Stomach (tissue), 8 donors: ENCODE measurements at regions not wholly inside any gene's neighbourhood (a gene's known extent, or its start where the extent isn't known, plus 50 kb on each side); places are given as distances from the start of the nearest gene placed in this dataset.

Experiments
- DNase-seq, 2 donors: peaks; one replicate each; pipeline versions ENCODE4 v3.0.0 to v3.0.0-alpha.2; 2013 to 2019
- H3K27ac ChIP-seq, 5 donors: fragments of 200-600 bp in 4 of 5; sonication (generic) in 4 of 5; one replicate each; pipeline ENCODE4 v1.5.1; 2013 to 2019; ENCODE audit warnings: mild to moderate bottlenecking in 1 of 5, moderate library complexity in 1 of 5
- H3K27me3 ChIP-seq, 3 donors: fragments of 200-600 bp; sonication (generic); one replicate each; pipeline ENCODE4 v1.5.1; 2017 to 2019; ENCODE audit warnings: mixed run types in 1 of 3
- H3K36me3 ChIP-seq, 4 donors: fragments of 200-600 bp; sonication (generic); 1 replicate in 3 of 4; 2 replicates in 1 of 4; pipeline ENCODE4 v1.5.1; 2016 to 2019
- H3K4me1 ChIP-seq, 4 donors: fragments of 200-600 bp; sonication (generic); one replicate each; pipeline ENCODE4 v1.5.1; 2016 to 2019
- H3K4me3 ChIP-seq, 4 donors: fragments of 200-600 bp; sonication (generic) in 3 of 4; one replicate each; pipeline ENCODE4 v1.5.1; 2016 to 2019; ENCODE audit warnings: mild to moderate bottlenecking in 1 of 4
- H3K9me3 ChIP-seq, 4 donors: fragments of 200-600 bp; sonication (generic); one replicate each; pipeline ENCODE4 v1.5.1; 2016 to 2019
- CTCF ChIP-seq, 7 experiments: fragments of 450-650 bp in 4 of 7; fragments of 200-600 bp in 3 of 7; sonication (generic) in 3 of 7; IDR thresholded peaks; one replicate each; pipeline ENCODE4 v1.5.1; 2016 to 2019; ENCODE audit warnings: antibody characterized with exemption in 7 of 7, control low read depth in 2 of 7, mild to moderate bottlenecking in 1 of 7
- EP300 ChIP-seq: sonication (generic); formaldehyde crosslinking; IDR thresholded peaks from one replicate; pipeline ENCODE4 v1.6.1; 2017; ENCODE audit warnings: antibody characterized with exemption
- POLR2A ChIP-seq, 4 donors: fragments of 450-650 bp; IDR thresholded peaks; one replicate each; pipeline ENCODE4 v1.6.1; 2016; ENCODE audit warnings: antibody characterized with exemption in 4 of 4, control low read depth in 2 of 4, mild to moderate bottlenecking in 1 of 4, moderate library complexity in 1 of 4
- POLR2AphosphoS5 ChIP-seq, 3 donors: sonication (generic); formaldehyde crosslinking; IDR thresholded peaks; one replicate each; pipeline ENCODE4 v1.6.1; 2016; ENCODE audit warnings: antibody characterized with exemption in 3 of 3
- WGBS, 5 donors: extraction: QIAGEN DNeasy Blood & Tissue Kit in 3 of 5; methylation state at CpG; one replicate each; pipeline versions ENCODE4 v1.1.5 to v1.1.7; 2013 to 2018; 5-methylcytosine and 5-hydroxymethylcytosine counted together
- intact Hi-C: fragments of 100-400 bp; cut with DNase I; formaldehyde crosslinking; loops from one replicate; pipeline ENCODE4 v1.15.1; 2023; ENCODE audit warnings: low total_unique reads
- donor health status: healthy with polysubstance abuse.
- donor health status: Bipolar disorder and iron deficiency.
- donor health status: healthy.

- Histone ChIP-seq H3K9me3 (no peaks in the 10 kb centered on the region), H3K4me3 (no peak overlapping the region), H3K27ac (no peak overlapping the region), H3K27me3 (peaks cover 0 to 30% (median 8%) of the 10 kb centered on the region in 3 donors), H3K36me3 (no peaks in the 10 kb centered on the region), H3K4me1 (peaks cover 0 to 4% (median 0%) of the 10 kb centered on the region in 4 donors)
- TF ChIP-seq EP300, result no peak
- no peak for TF ChIP-seq CTCF (IDR thresholded peaks at IDR 0.05)
- TF ChIP-seq POLR2A (IDR thresholded peaks at IDR 0.05), result no peak
- TF ChIP-seq POLR2AphosphoS5 (IDR thresholded peaks at IDR 0.05), result no peak
- intact Hi-C loops, result no loop called here
- no peak for DNase-seq
- 41 to 91% (median 76%) methylated on average over 2 of the region's 2 CpGs for WGBS, 5 donors
Measured at GRCh38 chr13:99126821-99127220, 73.8 kb upstream of the UBAC2 start.

- no peak for DNase-seq
- H3K9me3 ChIP-seq, result no peaks in the 10 kb centered on the region
- H3K27me3 ChIP-seq, result peaks cover 0 to 19% (median 0%) of the 10 kb centered on the region in 3 donors
- H3K4me3 ChIP-seq, result no peak overlapping the region
- H3K36me3 ChIP-seq, result no peaks in the 10 kb centered on the region
- H3K27ac ChIP-seq, result no peak overlapping the region
- no peak for TF ChIP-seq POLR2A (IDR thresholded peaks at IDR 0.05)
- no peak for TF ChIP-seq CTCF (IDR thresholded peaks at IDR 0.05)
- TF ChIP-seq EP300, result no peak
- 75 to 81% (median 80%) methylated on average over 2 of the region's 2 CpGs for WGBS, 5 donors
- H3K4me1 ChIP-seq, result peaks cover 0 to 4% (median 0%) of the 10 kb centered on the region in 4 donors
- intact Hi-C loops, result no loop called here
Measured at GRCh38 chr13:99129050-99129449, 71.6 kb upstream of the UBAC2 start.

- TF ChIP-seq POLR2AphosphoS5 (IDR thresholded peaks at IDR 0.05) (no peak), EP300 (no peak), CTCF (IDR thresholded peaks at IDR 0.05) (no peak), POLR2A (IDR thresholded peaks at IDR 0.05) (no peak)
- intact Hi-C loops, result no loop called here
- Histone ChIP-seq H3K36me3 (no peaks in the 10 kb centered on the region), H3K27me3 (peaks cover 0 to 23% (median 0%) of the 10 kb centered on the region in 3 donors), H3K27ac (no peak overlapping the region), H3K4me1 (no peaks in the 10 kb centered on the region), H3K4me3 (no peak overlapping the region), H3K9me3 (no peaks in the 10 kb centered on the region)
- no peak for DNase-seq
- WGBS, 5 donors, result 84 to 98% (median 95%) methylated on average over 7 of the region's 7 CpGs
Measured at GRCh38 chr13:99129951-99130350, 70.7 kb upstream of the UBAC2 start.

GRCh38 chr13:99131410-99131809 lies 69.2 kb upstream of the UBAC2 start:
- TF ChIP-seq CTCF (IDR thresholded peaks at IDR 0.05) (no peak), POLR2AphosphoS5 (IDR thresholded peaks at IDR 0.05) (no peak), EP300 (no peak), POLR2A (IDR thresholded peaks at IDR 0.05) (no peak)
- Histone ChIP-seq H3K4me3 (no peak overlapping the region), H3K36me3 (no peaks in the 10 kb centered on the region), H3K27ac (no peak overlapping the region), H3K9me3 (no peaks in the 10 kb centered on the region), H3K27me3 (peaks cover 0 to 35% (median 0%) of the 10 kb centered on the region in 3 donors), H3K4me1 (no peaks in the 10 kb centered on the region)
- DNase-seq, result no peak
- intact Hi-C loops, result no loop called here
- WGBS, 5 donors, result 91 to 93% (median 93%) methylated on average over 4 of the region's 4 CpGs
